GM12878 (cell line): ENCODE measurements at regions not wholly inside any gene's neighbourhood (a gene's known extent, or its start where the extent isn't known, plus 50 kb on each side); places are given as distances from the start of the nearest gene placed in this dataset.

Source experiments
- CBX3 ChIP-seq: fragments of 200-600 bp; sonication (generic); IDR thresholded peaks from 2 replicates; pipeline ENCODE4 v1.6.1; 2016; ENCODE audit warnings: low read depth, borderline replicate concordance
- CREB1 ChIP-seq: IDR thresholded peaks from 2 replicates; pipeline ENCODE4 v1.6.1; 2012; ENCODE audit warnings: low read depth, mild to moderate bottlenecking, inconsistent platforms
- EGR1 ChIP-seq, 2 experiments: IDR thresholded peaks; 1 replicate in 1 of 2; 2 replicates in 1 of 2; pipeline ENCODE4 v1.6.1; 2011 to 2012; ENCODE audit warnings: low read depth in 2 of 2, low read length in 2 of 2, borderline replicate concordance in 1 of 2, mild to moderate bottlenecking in 1 of 2, moderate library complexity in 1 of 2
- GABPA ChIP-seq: IDR thresholded peaks from 2 replicates; pipeline ENCODE4 v1.6.1; 2014; ENCODE audit warnings: antibody characterized with exemption, low read depth, mild to moderate bottlenecking, inconsistent platforms
- HCFC1 ChIP-seq: fragments of 150-350 bp; IDR thresholded peaks from 2 replicates; pipeline ENCODE4 v1.6.1; 2014; ENCODE audit warnings: low read length
- HDAC2 ChIP-seq: fragments of 200-600 bp; sonication (generic); IDR thresholded peaks from 2 replicates; pipeline ENCODE4 v1.6.1; 2017
- KLF5 ChIP-seq: fragments of 450-650 bp; IDR thresholded peaks from 2 replicates; pipeline ENCODE4 v1.6.1; 2014; ENCODE audit warnings: mild to moderate bottlenecking; ENCODE audit not compliant: partially characterized antibody
- SPI1 ChIP-seq: IDR thresholded peaks from 2 replicates; pipeline ENCODE4 v1.6.1; 2011; ENCODE audit warnings: low read depth, mild to moderate bottlenecking, low read length, moderate library complexity, borderline replicate concordance; ENCODE audit not compliant: insufficient read depth
- TBL1XR1 ChIP-seq: IDR thresholded peaks from 2 replicates; pipeline ENCODE4 v1.6.1; 2012; ENCODE audit warnings: low read depth, low read length, improper control_type of control experiment
- TCF3 ChIP-seq: IDR thresholded peaks from 2 replicates; pipeline ENCODE4 v1.6.1; 2012; ENCODE audit warnings: low read depth, mild to moderate bottlenecking, low read length, borderline replicate concordance; ENCODE audit not compliant: insufficient read depth
- TCF7 ChIP-seq: IDR thresholded peaks from 2 replicates; pipeline ENCODE4 v1.6.1; 2014; ENCODE audit warnings: antibody characterized with exemption, borderline replicate concordance
- ZNF24 ChIP-seq: fragments of 450-650 bp; IDR thresholded peaks from 2 replicates; pipeline ENCODE4 v1.6.1; 2017; ENCODE audit warnings: antibody characterized with exemption, mild to moderate bottlenecking
- ZNF622 ChIP-seq: fragments of 450-650 bp; IDR thresholded peaks from 2 replicates; pipeline ENCODE4 v1.6.1; 2017; ENCODE audit warnings: mild to moderate bottlenecking, inconsistent platforms
- TF ChIP-seq, protein P1 (sequence below): fragments of 450-650 bp; formaldehyde crosslinking; IDR thresholded peaks from 2 replicates; pipeline ENCODE4 v1.5.0; 2022; ENCODE audit warnings: mild to moderate bottlenecking, missing genetic modification characterization
- TF ChIP-seq, protein P2 (sequence below): IDR thresholded peaks from 2 replicates; pipeline ENCODE4 v1.6.1; 2011; ENCODE audit warnings: low read depth, mild to moderate bottlenecking, low read length, moderate library complexity, borderline replicate concordance; ENCODE audit errors: extremely low read depth
- TF ChIP-seq, protein P3 (sequence below): IDR thresholded peaks from 2 replicates; pipeline ENCODE4 v1.6.1; 2011; ENCODE audit warnings: borderline replicate concordance, low read depth, mild to moderate bottlenecking, moderate library complexity, mixed read lengths, low read length; ENCODE audit not compliant: insufficient read depth; ENCODE audit errors: extremely low read length
- TF ChIP-seq, protein P4 (sequence below): fragments of 450-650 bp; conservative IDR thresholded peaks from 2 replicates; pipeline ENCODE4 v1.6.1; 2017; ENCODE audit warnings: mild to moderate bottlenecking, moderate library complexity
- TF ChIP-seq, protein P5 (sequence below): fragments of 450-650 bp; IDR thresholded peaks from 2 replicates; pipeline ENCODE4 v1.6.1; 2017; ENCODE audit warnings: mild to moderate bottlenecking, low read depth, inconsistent platforms; ENCODE audit not compliant: poor library complexity, severe bottlenecking
- TF ChIP-seq, protein P6 (sequence below): fragments of 450-650 bp; IDR thresholded peaks from 2 replicates; pipeline ENCODE4 v1.6.1; 2018; ENCODE audit warnings: borderline replicate concordance, mild to moderate bottlenecking; ENCODE audit not compliant: partially characterized antibody

DNA sequence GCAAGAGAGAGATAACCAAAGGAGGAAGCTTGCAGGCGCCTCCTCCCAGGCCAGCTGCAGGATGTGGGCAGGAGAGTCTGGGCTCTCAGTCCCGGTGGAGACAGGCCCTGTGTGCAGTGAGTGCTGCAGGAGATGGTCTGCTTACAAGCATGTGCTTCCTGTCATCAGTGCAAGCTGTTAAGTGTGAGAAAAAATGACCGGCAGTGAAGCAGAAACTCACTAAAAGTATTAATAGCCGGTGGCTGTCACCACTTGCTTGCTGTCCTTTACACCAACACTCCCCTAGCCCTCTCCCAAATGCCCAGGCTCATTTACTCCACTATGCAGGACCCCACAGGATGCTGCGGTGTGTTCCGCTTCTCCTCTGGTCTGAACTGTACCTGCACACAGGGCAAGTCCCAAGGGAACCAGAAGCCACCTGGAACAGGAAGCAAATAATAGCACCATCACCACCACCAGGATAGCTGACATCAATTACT lies 435.6 kb upstream of the HS6ST1 start (continued):
- TF ChIP-seq, protein P1, sequence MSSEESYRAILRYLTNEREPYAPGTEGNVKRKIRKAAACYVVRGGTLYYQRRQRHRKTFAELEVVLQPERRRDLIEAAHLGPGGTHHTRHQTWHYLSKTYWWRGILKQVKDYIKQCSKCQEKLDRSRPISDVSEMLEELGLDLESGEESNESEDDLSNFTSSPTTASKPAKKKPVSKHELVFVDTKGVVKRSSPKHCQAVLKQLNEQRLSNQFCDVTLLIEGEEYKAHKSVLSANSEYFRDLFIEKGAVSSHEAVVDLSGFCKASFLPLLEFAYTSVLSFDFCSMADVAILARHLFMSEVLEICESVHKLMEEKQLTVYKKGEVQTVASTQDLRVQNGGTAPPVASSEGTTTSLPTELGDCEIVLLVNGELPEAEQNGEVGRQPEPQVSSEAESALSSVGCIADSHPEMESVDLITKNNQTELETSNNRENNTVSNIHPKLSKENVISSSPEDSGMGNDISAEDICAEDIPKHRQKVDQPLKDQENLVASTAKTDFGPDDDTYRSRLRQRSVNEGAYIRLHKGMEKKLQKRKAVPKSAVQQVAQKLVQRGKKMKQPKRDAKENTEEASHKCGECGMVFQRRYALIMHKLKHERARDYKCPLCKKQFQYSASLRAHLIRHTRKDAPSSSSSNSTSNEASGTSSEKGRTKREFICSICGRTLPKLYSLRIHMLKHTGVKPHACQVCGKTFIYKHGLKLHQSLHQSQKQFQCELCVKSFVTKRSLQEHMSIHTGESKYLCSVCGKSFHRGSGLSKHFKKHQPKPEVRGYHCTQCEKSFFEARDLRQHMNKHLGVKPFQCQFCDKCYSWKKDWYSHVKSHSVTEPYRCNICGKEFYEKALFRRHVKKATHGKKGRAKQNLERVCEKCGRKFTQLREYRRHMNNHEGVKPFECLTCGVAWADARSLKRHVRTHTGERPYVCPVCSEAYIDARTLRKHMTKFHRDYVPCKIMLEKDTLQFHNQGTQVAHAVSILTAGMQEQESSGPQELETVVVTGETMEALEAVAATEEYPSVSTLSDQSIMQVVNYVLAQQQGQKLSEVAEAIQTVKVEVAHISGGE (CRISPR knock-in tag) = no peak
- TF ChIP-seq ZNF24 (no peak), CBX3 (no peak), HDAC2 (no peak), TCF3 (peak; percentile 76), CREB1 (no peak), TCF7 (no peak), GABPA (no peak), ZNF622 (no peak), TBL1XR1 (no peak), KLF5 (no peak), SPI1 (0 out of 2 replicates have a peak, but pooled peaks have one; percentile 1), EGR1 (IDR thresholded peaks at IDR 0.05; ENCODE audit: borderline replicate concordance in 1 of 2, low read depth in 2 of 2, low read length in 2 of 2) (no peak), HCFC1 (no peak)
- TF ChIP-seq, protein P2, sequence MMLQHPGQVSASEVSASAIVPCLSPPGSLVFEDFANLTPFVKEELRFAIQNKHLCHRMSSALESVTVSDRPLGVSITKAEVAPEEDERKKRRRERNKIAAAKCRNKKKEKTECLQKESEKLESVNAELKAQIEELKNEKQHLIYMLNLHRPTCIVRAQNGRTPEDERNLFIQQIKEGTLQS = no peak
- TF ChIP-seq, protein P3, sequence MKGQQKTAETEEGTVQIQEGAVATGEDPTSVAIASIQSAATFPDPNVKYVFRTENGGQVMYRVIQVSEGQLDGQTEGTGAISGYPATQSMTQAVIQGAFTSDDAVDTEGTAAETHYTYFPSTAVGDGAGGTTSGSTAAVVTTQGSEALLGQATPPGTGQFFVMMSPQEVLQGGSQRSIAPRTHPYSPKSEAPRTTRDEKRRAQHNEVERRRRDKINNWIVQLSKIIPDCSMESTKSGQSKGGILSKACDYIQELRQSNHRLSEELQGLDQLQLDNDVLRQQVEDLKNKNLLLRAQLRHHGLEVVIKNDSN = no peak
- TF ChIP-seq, protein P4, sequence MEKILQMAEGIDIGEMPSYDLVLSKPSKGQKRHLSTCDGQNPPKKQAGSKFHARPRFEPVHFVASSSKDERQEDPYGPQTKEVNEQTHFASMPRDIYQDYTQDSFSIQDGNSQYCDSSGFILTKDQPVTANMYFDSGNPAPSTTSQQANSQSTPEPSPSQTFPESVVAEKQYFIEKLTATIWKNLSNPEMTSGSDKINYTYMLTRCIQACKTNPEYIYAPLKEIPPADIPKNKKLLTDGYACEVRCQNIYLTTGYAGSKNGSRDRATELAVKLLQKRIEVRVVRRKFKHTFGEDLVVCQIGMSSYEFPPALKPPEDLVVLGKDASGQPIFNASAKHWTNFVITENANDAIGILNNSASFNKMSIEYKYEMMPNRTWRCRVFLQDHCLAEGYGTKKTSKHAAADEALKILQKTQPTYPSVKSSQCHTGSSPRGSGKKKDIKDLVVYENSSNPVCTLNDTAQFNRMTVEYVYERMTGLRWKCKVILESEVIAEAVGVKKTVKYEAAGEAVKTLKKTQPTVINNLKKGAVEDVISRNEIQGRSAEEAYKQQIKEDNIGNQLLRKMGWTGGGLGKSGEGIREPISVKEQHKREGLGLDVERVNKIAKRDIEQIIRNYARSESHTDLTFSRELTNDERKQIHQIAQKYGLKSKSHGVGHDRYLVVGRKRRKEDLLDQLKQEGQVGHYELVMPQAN = no peak
- TF ChIP-seq, protein P5, sequence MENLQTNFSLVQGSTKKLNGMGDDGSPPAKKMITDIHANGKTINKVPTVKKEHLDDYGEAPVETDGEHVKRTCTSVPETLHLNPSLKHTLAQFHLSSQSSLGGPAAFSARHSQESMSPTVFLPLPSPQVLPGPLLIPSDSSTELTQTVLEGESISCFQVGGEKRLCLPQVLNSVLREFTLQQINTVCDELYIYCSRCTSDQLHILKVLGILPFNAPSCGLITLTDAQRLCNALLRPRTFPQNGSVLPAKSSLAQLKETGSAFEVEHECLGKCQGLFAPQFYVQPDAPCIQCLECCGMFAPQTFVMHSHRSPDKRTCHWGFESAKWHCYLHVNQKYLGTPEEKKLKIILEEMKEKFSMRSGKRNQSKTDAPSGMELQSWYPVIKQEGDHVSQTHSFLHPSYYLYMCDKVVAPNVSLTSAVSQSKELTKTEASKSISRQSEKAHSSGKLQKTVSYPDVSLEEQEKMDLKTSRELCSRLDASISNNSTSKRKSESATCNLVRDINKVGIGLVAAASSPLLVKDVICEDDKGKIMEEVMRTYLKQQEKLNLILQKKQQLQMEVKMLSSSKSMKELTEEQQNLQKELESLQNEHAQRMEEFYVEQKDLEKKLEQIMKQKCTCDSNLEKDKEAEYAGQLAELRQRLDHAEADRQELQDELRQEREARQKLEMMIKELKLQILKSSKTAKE = no peak
- TF ChIP-seq, protein P6, sequence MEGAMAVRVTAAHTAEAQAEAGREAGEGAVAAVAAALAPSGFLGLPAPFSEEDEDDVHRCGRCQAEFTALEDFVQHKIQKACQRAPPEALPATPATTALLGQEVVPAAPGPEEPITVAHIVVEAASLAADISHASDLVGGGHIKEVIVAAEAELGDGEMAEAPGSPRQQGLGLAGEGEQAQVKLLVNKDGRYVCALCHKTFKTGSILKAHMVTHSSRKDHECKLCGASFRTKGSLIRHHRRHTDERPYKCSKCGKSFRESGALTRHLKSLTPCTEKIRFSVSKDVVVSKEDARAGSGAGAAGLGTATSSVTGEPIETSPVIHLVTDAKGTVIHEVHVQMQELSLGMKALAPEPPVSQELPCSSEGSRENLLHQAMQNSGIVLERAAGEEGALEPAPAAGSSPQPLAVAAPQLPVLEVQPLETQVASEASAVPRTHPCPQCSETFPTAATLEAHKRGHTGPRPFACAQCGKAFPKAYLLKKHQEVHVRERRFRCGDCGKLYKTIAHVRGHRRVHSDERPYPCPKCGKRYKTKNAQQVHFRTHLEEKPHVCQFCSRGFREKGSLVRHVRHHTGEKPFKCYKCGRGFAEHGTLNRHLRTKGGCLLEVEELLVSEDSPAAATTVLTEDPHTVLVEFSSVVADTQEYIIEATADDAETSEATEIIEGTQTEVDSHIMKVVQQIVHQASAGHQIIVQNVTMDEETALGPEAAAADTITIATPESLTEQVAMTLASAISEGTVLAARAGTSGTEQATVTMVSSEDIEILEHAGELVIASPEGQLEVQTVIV = no peak
